GM23338 (cell line): ENCODE measurements at regions not wholly inside any gene's neighbourhood (a gene's known extent, or its start where the extent isn't known, plus 50 kb on each side); places are given as distances from the start of the nearest gene placed in this dataset.

Source experiments
- ATAC-seq: fragments of 200-7000 bp; cut with Tn5 transposase; 3 replicates; pipeline ENCODE4 v1.9.1; 2020
- DNase-seq: peaks from one replicate; pipeline ENCODE4 v3.0.0-alpha.2; 2015; ENCODE audit warnings: low spot score
- H2AFZ ChIP-seq: fragments of 200-600 bp; sonication (generic); 2 replicates; pipeline ENCODE4 v1.8.0; 2016; ENCODE audit warnings: antibody characterized with exemption, mild to moderate bottlenecking, moderate library complexity
- H3F3A ChIP-seq: fragments of 200-600 bp; sonication (generic); replicated peaks from 2 replicates; pipeline ENCODE4 v1.8.0; 2017; ENCODE audit warnings: antibody characterized with exemption, mixed run types, low read depth
- H3K27ac ChIP-seq: fragments of 200-600 bp; sonication (generic); 2 replicates; pipeline ENCODE4 v1.6.1; 2016; ENCODE audit warnings: low read depth
- H3K27me3 ChIP-seq: fragments of 200-600 bp; sonication (generic); 2 replicates; pipeline ENCODE4 v1.8.0; 2016; ENCODE audit warnings: mild to moderate bottlenecking, mixed run types, moderate library complexity; ENCODE audit not compliant: insufficient read depth
- H3K36me3 ChIP-seq: fragments of 200-600 bp; sonication (generic); 2 replicates; pipeline ENCODE4 v1.8.0; 2016; ENCODE audit warnings: mild to moderate bottlenecking; ENCODE audit not compliant: insufficient read depth
- H3K4me1 ChIP-seq: fragments of 200-600 bp; sonication (generic); 2 replicates; pipeline ENCODE4 v1.8.0; 2016; ENCODE audit warnings: mild to moderate bottlenecking, moderate library complexity; ENCODE audit not compliant: insufficient read depth
- H3K4me2 ChIP-seq: fragments of 200-600 bp; sonication (generic); 2 replicates; pipeline ENCODE4 v1.7.1; 2017; ENCODE audit warnings: mixed run types
- H3K4me3 ChIP-seq: fragments of 200-600 bp; sonication (generic); 2 replicates; pipeline ENCODE4 v1.6.1; 2016; ENCODE audit warnings: mixed run types
- H3K79me2 ChIP-seq: fragments of 200-600 bp; sonication (generic); replicated peaks from 2 replicates; pipeline ENCODE4 v1.8.0; 2017; ENCODE audit warnings: mild to moderate bottlenecking; ENCODE audit not compliant: insufficient read depth
- H3K9me2 ChIP-seq: fragments of 200-600 bp; sonication (generic); 2 replicates; pipeline ENCODE4 v1.8.0; 2017; ENCODE audit not compliant: insufficient read depth
- H4K20me1 ChIP-seq: fragments of 200-600 bp; sonication (generic); replicated peaks from 2 replicates; pipeline ENCODE4 v1.8.0; 2017; ENCODE audit warnings: mild to moderate bottlenecking; ENCODE audit not compliant: insufficient read depth
- H3K27ac Mint-ChIP-seq: 2 replicates; pipeline ENCODE4 v1.8.0; 2020; ENCODE audit warnings: inconsistent platforms, mild to moderate bottlenecking, moderate library complexity, mixed read lengths
- H3K27me3 Mint-ChIP-seq: 3 replicates; pipeline ENCODE4 v1.8.0; 2022; ENCODE audit warnings: low read depth, mild to moderate bottlenecking, moderate library complexity, mixed read lengths, inconsistent platforms; ENCODE audit not compliant: insufficient read depth, poor library complexity
- H3K36me3 Mint-ChIP-seq: 3 replicates; pipeline ENCODE4 v1.8.0; 2021; ENCODE audit warnings: low read depth, mild to moderate bottlenecking, inconsistent platforms, moderate library complexity, mixed read lengths
- H3K4me1 Mint-ChIP-seq: 3 replicates; pipeline ENCODE4 v1.8.0; 2020; ENCODE audit warnings: mild to moderate bottlenecking, inconsistent platforms, mixed read lengths
- H3K4me3 Mint-ChIP-seq: 3 replicates; pipeline ENCODE4 v1.8.0; 2021; ENCODE audit warnings: moderate library complexity, mild to moderate bottlenecking, inconsistent platforms, mixed read lengths
- H3K9me3 Mint-ChIP-seq: 3 replicates; pipeline ENCODE4 v1.8.0; 2020; ENCODE audit warnings: moderate library complexity, mild to moderate bottlenecking, inconsistent platforms, mixed read lengths
- CREB1 ChIP-seq: fragments of 250-450 bp; sonication (Bioruptor Pico); IDR thresholded peaks from 2 replicates; pipeline ENCODE4 v1.5.0; 2020; ENCODE audit warnings: low read depth, mild to moderate bottlenecking, moderate library complexity
- CTCF ChIP-seq, 2 experiments: fragments of 200-600 bp in 1 of 2; sonication (generic) in 1 of 2; conservative IDR thresholded peaks; 2 replicates each; pipeline versions ENCODE4 v1.5.1 to v1.6.1; 2016 to 2017; ENCODE audit warnings: antibody characterized with exemption in 2 of 2, low read depth in 2 of 2, mild to moderate bottlenecking in 2 of 2, moderate library complexity in 1 of 2
- ETS1 ChIP-seq: IDR thresholded peaks from 2 replicates; pipeline ENCODE4 v1.6.1; 2016; ENCODE audit warnings: antibody characterized with exemption
- EZH2 ChIP-seq: fragments of 200-600 bp; sonication (generic); IDR thresholded peaks from one replicate; pipeline ENCODE4 v1.8.0; 2017; ENCODE audit warnings: antibody characterized with exemption, mild to moderate bottlenecking, low read depth; ENCODE audit not compliant: unreplicated experiment
- EZH2phosphoT487 ChIP-seq: fragments of 200-600 bp; sonication (generic); IDR thresholded peaks from one replicate; pipeline ENCODE4 v1.8.1; 2018; ENCODE audit warnings: antibody characterized with exemption; ENCODE audit not compliant: unreplicated experiment
- JUNB ChIP-seq: IDR thresholded peaks from one replicate; pipeline ENCODE4 v1.6.1; 2016; ENCODE audit warnings: antibody characterized with exemption; ENCODE audit not compliant: unreplicated experiment
- NANOG ChIP-seq: IDR thresholded peaks from 2 replicates; pipeline ENCODE4 v1.6.1; 2016; ENCODE audit warnings: antibody characterized with exemption, borderline replicate concordance
- POLR2AphosphoS5 ChIP-seq: IDR thresholded peaks from 2 replicates; pipeline ENCODE4 v1.6.1; 2016; ENCODE audit warnings: antibody characterized with exemption, low read depth
- REST ChIP-seq: IDR thresholded peaks from one replicate; pipeline ENCODE4 v1.6.1; 2018; ENCODE audit warnings: antibody characterized with exemption; ENCODE audit not compliant: unreplicated experiment
- STAT1 ChIP-seq: IDR thresholded peaks from one replicate; pipeline ENCODE4 v1.6.1; 2016; ENCODE audit warnings: antibody characterized with exemption; ENCODE audit not compliant: unreplicated experiment
- ZNF114 ChIP-seq: fragments of 250-450 bp; sonication (Bioruptor Pico); IDR thresholded peaks from 2 replicates; pipeline ENCODE4 v1.5.0; 2020; ENCODE audit warnings: mild to moderate bottlenecking, moderate library complexity
- ZNF331 ChIP-seq: fragments of 250-450 bp; sonication (Bioruptor Pico); IDR thresholded peaks from 2 replicates; pipeline ENCODE4 v1.5.0; 2020; ENCODE audit warnings: low read depth, mild to moderate bottlenecking, moderate library complexity
- ZNF462 ChIP-seq: fragments of 250-450 bp; sonication (Bioruptor Pico); IDR thresholded peaks from 2 replicates; pipeline ENCODE4 v1.5.0; 2020; ENCODE audit warnings: mild to moderate bottlenecking, moderate library complexity

- H3K27ac Mint-ChIP-seq, result peak overlapping the region; percentile 99
- H3K27ac ChIP-seq, result peak overlapping the region; percentile 96
- no peaks in the 10 kb centered on the region for H3K9me2 ChIP-seq
- no peaks in the 10 kb centered on the region for H3K9me3 Mint-ChIP-seq
- no peaks in the 10 kb centered on the region for H3K79me2 ChIP-seq
- ATAC-seq (peak; percentile 98), DNase-seq (peak; percentile 81)
- peaks cover 2% of the 10 kb centered on the region for H3K27me3 Mint-ChIP-seq
- H3K36me3 ChIP-seq, result no peaks in the 10 kb centered on the region
- H3K36me3 Mint-ChIP-seq, result no peaks in the 10 kb centered on the region
- no peaks in the 10 kb centered on the region for H3K4me1 ChIP-seq
- H3K4me2 ChIP-seq, result peak overlapping the region; percentile 74
- H2AFZ ChIP-seq, result no peak overlapping the region
- H3K27me3 ChIP-seq, result no peaks in the 10 kb centered on the region
- no peaks in the 10 kb centered on the region for H3F3A ChIP-seq
- peak overlapping the region; percentile 92 for H3K4me3 Mint-ChIP-seq
- H3K4me3 ChIP-seq, result peak overlapping the region; percentile 69
- TF ChIP-seq POLR2AphosphoS5 (peak; percentile 60; the same call in 1 of the 2 replicates), ZNF331 (CRISPR knock-in tag) (no peak), EZH2phosphoT487 (no peak), REST (no peak), NANOG (no peak), ETS1 (no peak), CTCF (conservative IDR thresholded peaks at IDR 0.05; ENCODE audit: low read depth in 2 of 2) (peak; percentile 61 to 90), ZNF462 (CRISPR knock-in tag) (no peak), STAT1 (no peak), EZH2 (no peak), ZNF114 (CRISPR knock-in tag) (no peak), CREB1 (CRISPR knock-in tag) (no peak), JUNB (no peak)
- H4K20me1 ChIP-seq, result no peaks in the 10 kb centered on the region
- H3K4me1 Mint-ChIP-seq, result peaks cover 11% of the 10 kb centered on the region; the same call in 2 of the 3 replicates
These were observed 76.9 kb downstream of the MAGED4 start for GRCh38 chrX:52261463-52262194.
